SH-SY5Y (cell line): ENCODE measurements at regions not wholly inside any gene's neighbourhood (a gene's known extent, or its start where the extent isn't known, plus 50 kb on each side); places are given as distances from the start of the nearest gene placed in this dataset.

Source experiments
- GATA2 ChIP-seq: IDR thresholded peaks from 2 replicates; pipeline ENCODE4 v1.6.1; 2011; ENCODE audit warnings: mild to moderate bottlenecking, low read depth, low read length
- GATA3 ChIP-seq: IDR thresholded peaks from 2 replicates; pipeline ENCODE4 v1.6.1; 2011; ENCODE audit warnings: low read depth, mild to moderate bottlenecking, low read length, moderate library complexity

GRCh38 chr17:63249256-63250004 is 196.7 kb downstream of the CYB561 start:
- no peak for TF ChIP-seq GATA2
- no peak for TF ChIP-seq GATA3
